ENCODE measurements at regions not wholly inside any gene's neighbourhood (a gene's known extent, or its start where the extent isn't known, plus 50 kb on each side); places are given as distances from the start of the nearest gene placed in this dataset.

DNA sequence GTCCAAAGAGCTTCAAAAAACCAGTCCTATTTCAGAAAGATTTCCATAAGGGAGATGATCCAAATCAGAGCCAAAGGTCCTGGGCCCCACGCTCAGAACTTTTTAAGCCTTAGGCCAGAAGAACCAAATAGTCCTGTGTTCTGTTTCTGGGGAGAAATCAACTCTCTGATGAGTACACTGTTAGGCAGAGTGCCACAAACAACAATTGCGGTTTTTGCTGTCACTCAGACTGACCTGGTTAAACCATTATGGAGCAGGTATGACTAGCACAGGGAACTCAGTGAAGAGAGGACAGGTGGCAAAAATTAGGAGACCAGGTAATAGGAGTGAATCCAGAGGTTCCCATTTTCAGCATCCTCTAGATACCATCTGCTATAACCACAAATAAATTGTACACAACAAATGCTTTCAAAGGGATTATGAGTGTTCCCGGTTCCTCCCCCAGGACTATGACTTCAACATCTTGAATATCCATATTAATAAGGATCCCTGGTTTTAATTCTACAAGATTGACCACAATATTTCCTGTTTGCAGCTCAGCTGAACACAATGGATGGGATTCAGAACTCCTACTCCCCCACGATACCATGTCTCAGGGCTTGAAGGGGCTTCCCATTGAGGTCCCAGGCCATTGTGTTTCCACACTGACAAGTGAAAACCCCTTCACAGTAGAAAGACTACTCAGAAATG, 52.1 kb upstream of the FREM1 start:
- no peak for TF ChIP-seq POLR2AphosphoS5 (IDR thresholded peaks at IDR 0.05; ENCODE audit: low read depth)
- TF ChIP-seq, protein P1, sequence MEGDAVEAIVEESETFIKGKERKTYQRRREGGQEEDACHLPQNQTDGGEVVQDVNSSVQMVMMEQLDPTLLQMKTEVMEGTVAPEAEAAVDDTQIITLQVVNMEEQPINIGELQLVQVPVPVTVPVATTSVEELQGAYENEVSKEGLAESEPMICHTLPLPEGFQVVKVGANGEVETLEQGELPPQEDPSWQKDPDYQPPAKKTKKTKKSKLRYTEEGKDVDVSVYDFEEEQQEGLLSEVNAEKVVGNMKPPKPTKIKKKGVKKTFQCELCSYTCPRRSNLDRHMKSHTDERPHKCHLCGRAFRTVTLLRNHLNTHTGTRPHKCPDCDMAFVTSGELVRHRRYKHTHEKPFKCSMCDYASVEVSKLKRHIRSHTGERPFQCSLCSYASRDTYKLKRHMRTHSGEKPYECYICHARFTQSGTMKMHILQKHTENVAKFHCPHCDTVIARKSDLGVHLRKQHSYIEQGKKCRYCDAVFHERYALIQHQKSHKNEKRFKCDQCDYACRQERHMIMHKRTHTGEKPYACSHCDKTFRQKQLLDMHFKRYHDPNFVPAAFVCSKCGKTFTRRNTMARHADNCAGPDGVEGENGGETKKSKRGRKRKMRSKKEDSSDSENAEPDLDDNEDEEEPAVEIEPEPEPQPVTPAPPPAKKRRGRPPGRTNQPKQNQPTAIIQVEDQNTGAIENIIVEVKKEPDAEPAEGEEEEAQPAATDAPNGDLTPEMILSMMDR (conservative IDR thresholded peaks at IDR 0.05; ENCODE audit: low read depth in 2 of 2), result no peak
- TF ChIP-seq, protein P2, sequence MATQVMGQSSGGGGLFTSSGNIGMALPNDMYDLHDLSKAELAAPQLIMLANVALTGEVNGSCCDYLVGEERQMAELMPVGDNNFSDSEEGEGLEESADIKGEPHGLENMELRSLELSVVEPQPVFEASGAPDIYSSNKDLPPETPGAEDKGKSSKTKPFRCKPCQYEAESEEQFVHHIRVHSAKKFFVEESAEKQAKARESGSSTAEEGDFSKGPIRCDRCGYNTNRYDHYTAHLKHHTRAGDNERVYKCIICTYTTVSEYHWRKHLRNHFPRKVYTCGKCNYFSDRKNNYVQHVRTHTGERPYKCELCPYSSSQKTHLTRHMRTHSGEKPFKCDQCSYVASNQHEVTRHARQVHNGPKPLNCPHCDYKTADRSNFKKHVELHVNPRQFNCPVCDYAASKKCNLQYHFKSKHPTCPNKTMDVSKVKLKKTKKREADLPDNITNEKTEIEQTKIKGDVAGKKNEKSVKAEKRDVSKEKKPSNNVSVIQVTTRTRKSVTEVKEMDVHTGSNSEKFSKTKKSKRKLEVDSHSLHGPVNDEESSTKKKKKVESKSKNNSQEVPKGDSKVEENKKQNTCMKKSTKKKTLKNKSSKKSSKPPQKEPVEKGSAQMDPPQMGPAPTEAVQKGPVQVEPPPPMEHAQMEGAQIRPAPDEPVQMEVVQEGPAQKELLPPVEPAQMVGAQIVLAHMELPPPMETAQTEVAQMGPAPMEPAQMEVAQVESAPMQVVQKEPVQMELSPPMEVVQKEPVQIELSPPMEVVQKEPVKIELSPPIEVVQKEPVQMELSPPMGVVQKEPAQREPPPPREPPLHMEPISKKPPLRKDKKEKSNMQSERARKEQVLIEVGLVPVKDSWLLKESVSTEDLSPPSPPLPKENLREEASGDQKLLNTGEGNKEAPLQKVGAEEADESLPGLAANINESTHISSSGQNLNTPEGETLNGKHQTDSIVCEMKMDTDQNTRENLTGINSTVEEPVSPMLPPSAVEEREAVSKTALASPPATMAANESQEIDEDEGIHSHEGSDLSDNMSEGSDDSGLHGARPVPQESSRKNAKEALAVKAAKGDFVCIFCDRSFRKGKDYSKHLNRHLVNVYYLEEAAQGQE (IDR thresholded peaks at IDR 0.05; ENCODE audit: unreplicated experiment), result no peak
- no peak for TF ChIP-seq EZH2 (IDR thresholded peaks at IDR 0.05; ENCODE audit: low read depth, unreplicated experiment)
- no peak for TF ChIP-seq EZH2phosphoT487 (IDR thresholded peaks at IDR 0.05; ENCODE audit: unreplicated experiment)

Measured in GM23338 (cell line).